Posterior vena cava (tissue), 2 donors: ENCODE measurements at regions not wholly inside any gene's neighbourhood (a gene's known extent, or its start where the extent isn't known, plus 50 kb on each side); places are given as distances from the start of the nearest gene placed in this dataset.
"Not testable (repeated sequence)": the region's sequence is repeated elsewhere in the genome, so short reads cannot be mapped to it uniquely, and the experiment has no call there.

Experiments used
- DNase-seq: peaks from one replicate; pipeline ENCODE4 v3.0.0-alpha.2; 2020; ENCODE audit warnings: low spot score
- intact Hi-C, 2 donors: fragments of 100-400 bp; cut with DNase I; formaldehyde crosslinking; loops; one replicate each; pipeline versions ENCODE4 v1.14.1 to v1.14.2; 2022 to 2023
- donor health status: DM: yes; HTN: yes; CAD: no.
- donor health status: DM: yes; HTN: yes; CAD: no.

DNA sequence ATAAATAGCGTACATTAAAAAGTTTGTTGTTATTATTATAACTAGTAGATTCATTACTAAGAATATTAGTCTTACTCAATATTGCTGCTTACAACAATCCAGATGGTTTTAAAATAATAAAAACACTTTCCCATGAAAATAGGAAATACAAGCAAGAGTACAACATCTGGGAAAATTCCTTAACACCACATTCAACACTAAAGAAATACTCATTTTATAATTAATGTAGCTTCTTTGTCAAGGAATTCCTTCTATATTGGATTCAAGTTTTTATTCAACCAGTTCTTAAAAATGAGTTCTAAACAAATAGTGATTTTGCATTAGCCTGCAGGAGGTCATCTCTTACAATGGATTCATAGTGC lies 650.3 kb upstream of the SLC35B3 start:
- intact Hi-C loops, result no loop called here
- DNase-seq, result no peak

DNA sequence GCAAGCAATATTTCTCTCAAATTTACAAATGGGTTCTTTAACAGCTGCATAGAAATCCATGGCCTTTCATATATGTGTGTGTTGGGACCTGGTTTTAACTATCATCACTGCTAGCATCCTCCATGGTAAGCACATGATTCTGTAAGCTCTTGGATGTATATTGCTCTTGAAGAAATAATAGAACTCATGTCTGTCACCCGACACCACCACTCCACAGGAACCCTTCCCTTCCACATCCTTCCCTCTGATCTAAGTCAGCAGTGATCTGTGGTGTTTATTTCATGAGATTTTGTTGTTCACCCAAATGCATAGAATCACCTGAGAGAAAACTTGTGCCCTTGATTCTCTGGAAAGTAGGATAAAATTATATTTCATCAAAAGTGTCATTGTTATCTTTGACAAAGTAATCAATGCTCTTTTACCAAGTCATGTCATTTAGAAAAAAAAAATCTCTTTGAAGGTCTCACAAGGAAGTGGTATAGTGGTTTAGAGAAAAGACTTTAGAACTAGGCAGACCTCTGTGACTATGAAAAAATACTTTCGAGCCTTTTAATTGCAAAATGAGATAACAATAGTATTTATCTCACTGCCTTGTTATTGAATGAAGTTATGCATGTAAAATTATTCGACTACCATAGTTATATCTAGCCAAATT lies 649.8 kb upstream of the SLC35B3 start:
- intact Hi-C loops, result no loop called here
- DNase-seq, result no peak

DNA sequence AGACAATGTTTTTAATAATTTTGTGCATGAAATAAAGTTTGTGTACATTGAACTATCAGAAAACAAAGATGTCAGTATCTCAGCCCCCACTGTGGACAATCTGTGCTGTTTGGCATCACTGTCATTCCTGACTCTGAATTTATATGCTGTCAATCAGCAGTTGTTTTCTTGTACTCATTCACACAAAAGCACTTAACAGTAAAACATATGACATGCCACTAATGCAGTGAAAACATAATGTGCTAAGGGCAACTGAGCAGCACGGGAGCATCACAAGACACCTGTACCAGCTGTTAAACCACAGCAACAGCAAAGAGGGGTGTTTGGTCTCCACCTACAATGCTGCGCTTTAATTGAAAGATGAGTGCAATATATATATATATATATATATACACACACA lies 647.8 kb upstream of the SLC35B3 start:
- intact Hi-C loops, result no loop called here
- no peak for DNase-seq

DNA sequence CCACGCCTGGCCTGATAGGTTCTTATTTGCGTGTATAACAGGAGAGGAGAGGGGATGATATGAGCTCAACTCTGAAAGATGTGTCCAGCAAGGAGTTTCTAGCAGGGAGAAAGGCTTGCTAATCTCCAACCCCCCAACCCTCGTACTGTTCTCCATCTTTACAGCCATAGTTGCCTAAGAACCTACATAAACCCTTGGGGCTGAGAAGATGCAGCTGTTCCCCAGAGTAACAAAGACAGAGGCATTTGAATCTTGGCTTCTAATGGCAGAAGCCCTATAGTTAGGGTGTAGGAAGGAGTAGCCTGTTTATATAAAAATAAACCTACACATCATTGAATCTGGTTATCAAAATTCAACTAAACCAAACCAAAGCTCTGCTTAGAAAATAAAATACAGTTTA lies 631.4 kb upstream of the SLC35B3 start:
- no peak for DNase-seq
- intact Hi-C loops, result no loop called here

DNA sequence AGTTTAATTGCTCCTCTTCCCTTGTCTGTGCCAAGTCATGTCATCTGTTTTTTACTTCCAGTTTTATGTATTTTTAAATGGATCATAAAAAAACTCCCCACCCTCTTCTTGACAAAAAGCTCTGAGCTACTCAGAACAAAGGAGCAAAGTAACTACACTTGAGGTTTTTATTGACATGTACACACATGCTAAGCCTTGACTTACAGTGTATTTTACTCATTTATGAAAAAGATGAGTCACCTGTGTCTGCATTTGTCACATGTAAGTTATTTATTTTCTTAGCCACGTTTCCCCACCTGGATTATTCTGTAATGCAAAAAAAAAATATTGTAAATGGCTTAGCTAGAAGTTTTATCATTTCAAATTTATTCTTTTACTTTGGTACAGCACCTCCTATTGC lies 628.8 kb upstream of the SLC35B3 start:
- no peak for DNase-seq
- intact Hi-C loops, result no loop called here

GRCh38 chr6:9062596-9062995 lies 627.3 kb upstream of the SLC35B3 start:
- intact Hi-C loops, result no loop called here
- DNase-seq, result no peak

DNA sequence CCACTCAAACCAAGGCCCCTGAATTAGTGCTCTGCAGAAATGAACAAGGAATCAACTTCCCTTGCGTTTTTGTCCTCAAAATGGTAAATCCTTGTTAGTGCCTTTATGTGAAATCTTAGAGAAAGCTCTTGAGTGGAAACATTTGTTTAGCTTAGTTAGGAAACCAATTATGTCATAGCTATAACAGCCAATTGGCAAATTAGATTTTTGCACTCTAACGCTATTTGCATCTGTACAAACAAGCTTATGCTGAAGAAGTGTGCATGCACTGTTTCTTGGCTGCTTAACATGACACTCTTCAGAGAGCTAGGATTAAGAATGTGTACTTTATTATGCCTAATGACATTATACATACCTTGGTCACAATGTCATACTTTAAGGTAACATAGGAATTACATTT lies 622.6 kb upstream of the SLC35B3 start:
- intact Hi-C loops, result no loop called here
- no peak for DNase-seq

DNA sequence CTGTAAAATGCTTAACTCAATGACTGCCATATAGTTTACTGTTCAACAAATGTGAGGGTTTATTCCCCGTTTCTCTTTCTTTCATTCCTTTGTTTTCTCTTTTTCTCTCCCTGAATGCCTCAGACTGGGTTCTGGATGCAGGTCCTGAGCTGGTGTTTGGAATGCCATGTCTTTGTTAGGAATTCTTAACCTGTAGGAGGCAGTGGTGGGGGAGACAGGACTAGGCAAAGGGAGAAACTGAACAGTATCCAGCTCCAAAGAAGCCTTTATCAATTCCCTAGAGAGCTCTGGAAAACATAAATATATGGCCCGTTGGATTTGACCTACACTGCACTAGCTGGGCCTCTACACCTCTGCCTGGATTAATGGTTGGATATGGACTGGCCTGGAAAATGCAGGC lies 621.2 kb upstream of the SLC35B3 start:
- no peak for DNase-seq
- intact Hi-C loops, result no loop called here

DNA sequence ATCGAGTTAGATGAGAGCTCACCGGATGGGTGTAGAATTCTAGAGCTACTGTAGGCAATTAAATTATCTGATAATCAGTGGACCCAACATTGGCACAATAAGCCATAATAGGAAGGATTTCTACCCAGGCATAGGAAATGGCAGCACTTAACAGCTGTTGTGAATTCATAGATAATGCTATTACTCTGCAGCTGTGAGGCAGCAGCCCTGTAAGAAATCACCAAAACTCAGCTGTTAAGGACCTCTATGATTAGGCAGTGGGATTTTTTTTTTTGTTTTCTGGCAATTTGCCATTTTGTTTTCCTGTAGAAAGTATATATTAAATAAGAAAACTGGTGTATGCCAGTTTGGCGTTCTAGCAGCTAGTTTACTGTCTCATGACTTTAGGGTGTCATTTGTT lies 609.1 kb upstream of the SLC35B3 start:
- intact Hi-C loops, result no loop called here
- no peak for DNase-seq

GRCh38 chr6:9040718-9041117 lies 605.4 kb upstream of the SLC35B3 start:
- intact Hi-C loops, result no loop called here
- DNase-seq, result no peak

GRCh38 chr6:9039258-9039657 lies 603.9 kb upstream of the SLC35B3 start:
- intact Hi-C loops, result no loop called here
- DNase-seq, result no peak

- no peak for DNase-seq
Measured at GRCh38 chr6:9028086-9028485, 592.7 kb upstream of the SLC35B3 start.

DNA sequence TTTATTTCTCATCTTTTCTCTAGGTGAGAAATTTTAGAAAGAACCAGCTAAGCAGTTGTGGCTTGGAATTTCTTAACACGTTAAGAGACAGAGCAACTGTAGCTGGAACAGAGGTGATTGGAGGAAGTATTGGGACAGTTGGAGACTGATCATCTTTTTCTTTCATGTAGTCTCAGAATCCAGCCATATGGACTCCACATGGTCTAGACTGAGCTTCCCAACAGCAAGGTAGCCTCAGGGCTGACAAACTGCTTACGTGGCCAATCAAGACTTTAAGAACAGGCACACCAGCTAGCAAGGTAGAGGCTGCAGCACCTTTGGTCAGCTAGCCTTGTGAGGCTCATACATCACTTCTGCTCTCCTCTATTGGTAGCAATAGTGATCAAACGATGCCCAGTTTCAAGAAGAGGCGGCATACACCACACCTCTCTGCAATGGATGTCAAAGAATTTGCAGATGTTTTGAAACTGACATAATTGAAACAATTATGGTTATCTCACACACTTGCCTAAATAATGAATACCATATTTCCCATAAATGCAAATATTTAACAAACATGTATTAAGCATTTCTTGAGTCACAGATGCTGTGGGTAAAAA lies 590.5 kb upstream of the SLC35B3 start:
- intact Hi-C loops, result no loop called here
- DNase-seq, result no peak

More at GRCh38 chr6:9028086-9028485, 592.7 kb upstream of the SLC35B3 start:
- intact Hi-C loops, result no loop called here

DNA sequence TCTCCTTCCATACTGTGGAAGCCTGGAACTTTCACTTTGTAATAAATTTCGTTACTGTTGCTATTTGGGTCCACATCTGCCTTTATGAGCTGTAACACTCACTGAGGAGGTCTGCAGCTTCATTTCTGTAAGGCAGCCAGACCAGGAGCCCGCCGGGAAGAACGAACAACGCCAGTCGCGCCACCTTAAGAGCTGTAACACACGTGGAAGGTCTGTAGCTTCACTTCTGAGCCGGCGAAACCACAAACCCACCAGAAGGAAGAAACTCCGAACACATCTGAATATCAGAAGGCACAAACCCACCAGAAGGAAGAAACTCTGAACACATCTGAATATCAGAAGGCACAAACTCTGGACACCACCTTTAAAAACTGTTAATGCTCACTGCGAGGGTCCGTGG lies 589.9 kb upstream of the SLC35B3 start:
- no peak for DNase-seq
- intact Hi-C loops, result no loop called here

DNA sequence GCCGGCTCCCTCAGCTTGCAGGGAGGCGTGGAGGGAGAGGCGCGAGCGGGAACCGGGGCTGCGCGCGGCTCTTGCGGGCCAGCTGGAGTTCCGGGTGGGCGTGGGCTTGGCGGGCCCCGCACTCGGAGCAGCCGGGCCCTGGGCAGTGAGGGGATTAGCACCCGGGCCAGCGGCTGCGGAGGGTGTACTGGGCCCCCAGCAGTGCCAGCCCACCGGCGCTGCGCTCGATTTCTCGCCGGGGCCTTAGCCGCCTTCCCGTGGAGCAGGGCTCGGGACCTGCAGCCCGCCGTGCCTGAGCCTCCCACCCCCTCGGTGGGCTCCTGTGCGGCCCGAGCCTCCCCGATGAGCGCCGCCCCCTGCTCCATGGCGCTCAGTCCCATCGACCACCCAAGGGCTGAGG lies 588.9 kb upstream of the SLC35B3 start:
- intact Hi-C loops, result not testable (repeated sequence)

GRCh38 chr6:9020001-9020400 lies 584.7 kb upstream of the SLC35B3 start:
- DNase-seq, result no peak
- intact Hi-C loops, result no loop called here

More for the DNA sequence above, 588.9 kb upstream of the SLC35B3 start:
- not testable (repeated sequence) for DNase-seq

GRCh38 chr6:9009931-9010330 lies 574.6 kb upstream of the SLC35B3 start:
- intact Hi-C loops, result no loop called here
- DNase-seq, result no peak

DNA sequence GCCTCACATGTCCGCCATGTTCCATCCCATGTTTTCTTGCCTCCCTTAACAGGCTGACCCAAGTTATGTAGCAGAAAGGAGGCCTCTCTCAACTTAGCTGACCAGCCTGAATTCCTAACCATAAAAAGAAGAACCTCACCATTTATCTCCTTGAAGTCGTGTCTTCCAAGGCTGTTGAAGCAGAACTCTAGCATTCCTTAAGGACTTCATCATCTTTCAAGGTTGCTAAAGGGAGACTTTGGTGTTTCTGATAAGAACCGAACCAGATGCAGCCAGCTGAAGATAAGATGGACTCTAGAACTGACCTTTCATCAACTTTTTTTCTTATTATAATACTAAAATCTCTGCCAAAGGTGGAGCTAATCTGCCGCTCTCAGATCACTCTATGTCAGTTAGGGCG lies 571.7 kb upstream of the SLC35B3 start:
- DNase-seq, result no peak
- intact Hi-C loops, result no loop called here

DNA sequence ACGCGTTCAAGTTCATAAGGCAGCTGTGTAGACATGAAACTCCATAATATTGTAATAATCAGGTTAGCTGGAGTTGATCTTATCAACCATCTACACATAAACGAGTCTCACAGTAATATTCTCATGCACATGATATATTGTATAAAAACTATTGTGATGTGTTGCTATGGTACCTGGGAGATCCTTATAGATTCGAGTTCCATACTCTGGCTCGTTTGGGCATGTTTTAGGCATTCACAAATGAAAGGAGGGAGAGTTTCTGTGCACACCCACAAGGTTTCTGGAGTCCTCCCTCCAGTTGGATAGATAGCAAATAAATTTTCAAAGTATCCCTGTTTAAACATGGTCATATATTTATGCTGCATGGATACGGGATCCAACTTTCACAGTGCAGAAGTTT lies 567.5 kb upstream of the SLC35B3 start:
- no peak for DNase-seq
- intact Hi-C loops, result no loop called here

GRCh38 chr6:8995156-8995555 lies 559.8 kb upstream of the SLC35B3 start:
- no peak for DNase-seq
- intact Hi-C loops, result no loop called here

DNA sequence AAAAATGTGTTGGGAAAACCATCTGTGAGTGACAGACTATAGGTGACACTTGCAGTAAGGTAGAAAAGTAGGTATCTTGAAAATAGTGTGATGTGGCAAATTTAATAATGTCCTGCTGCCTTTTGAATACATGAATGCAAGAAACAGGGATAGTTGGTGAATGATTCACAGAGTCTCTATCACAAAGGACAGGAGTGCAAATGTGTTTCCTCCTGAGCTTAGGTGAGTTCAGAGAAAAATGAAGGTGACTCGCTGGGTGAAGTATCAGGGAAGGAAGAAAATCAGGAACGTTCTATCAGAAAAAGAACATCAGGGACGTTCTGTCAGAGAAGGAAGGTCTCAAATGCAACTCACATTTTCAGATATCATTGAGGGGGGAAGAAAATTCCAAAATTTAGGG lies 557.8 kb upstream of the SLC35B3 start:
- no peak for DNase-seq
- intact Hi-C loops, result no loop called here

- intact Hi-C loops, result no loop called here
- no peak for DNase-seq
Measured at GRCh38 chr6:8991844-8992243, 556.5 kb upstream of the SLC35B3 start.
